Endothelial cell of umbilical vein (primary cell): ENCODE measurements at regions not wholly inside any gene's neighbourhood (a gene's known extent, or its start where the extent isn't known, plus 50 kb on each side); places are given as distances from the start of the nearest gene placed in this dataset.
A peak's percentile ranks its signal among the peaks of the same experiment; 100 is the strongest.

Experiments used
- BruUV-seq: library from RNA; stranded (reverse); fragments of 400-500 nt; replicated peaks from 2 replicates; lab custom pipeline; 2021; lab: Mats Ljungman, UMichigan
- CTCF ChIA-PET: fragments of 300-600, 350-600 bp; sonication (Branson Sonifier 250); formaldehyde crosslinking; loops from one replicate; lab custom pipeline; 2021; ENCODE audit warnings: antibody characterized with exemption, inconsistent platforms; lab: Charles Lee
- POLR2A ChIA-PET: fragments of 300-600, 350-600 bp; sonication (Branson Sonifier 250); formaldehyde crosslinking; loops from one replicate; lab custom pipeline; 2021; ENCODE audit warnings: antibody characterized with exemption, inconsistent platforms; lab: Charles Lee
- DNase-seq: peaks from one replicate; pipeline ENCODE4 v3.0.0-alpha.2; 2011; ENCODE audit warnings: low read depth, low spot score
- FAIRE-seq: peaks from 2 replicates; lab custom pipeline; 2011; peaks lifted over from hg19 to GRCh38; lab: Jason Lieb, UNC
- H2AFZ ChIP-seq: 2 replicates; pipeline ENCODE4 v1.6.0; 2012; ENCODE audit warnings: low read depth, low read length, control low read depth, inconsistent platforms
- H3K27ac ChIP-seq: 2 replicates; pipeline ENCODE4 v1.5.1; 2011; ENCODE audit warnings: low read depth, mild to moderate bottlenecking, control low read depth, low read length, moderate library complexity; ENCODE audit not compliant: insufficient read depth
- H3K27me3 ChIP-seq, 2 experiments: 2 replicates each; pipeline versions ENCODE4 v1.6.0 to v1.6.1; 2011; ENCODE audit warnings: low read length in 2 of 2, mixed read lengths in 1 of 2; ENCODE audit not compliant: control insufficient read depth in 2 of 2, insufficient read depth in 2 of 2
- H3K36me3 ChIP-seq, 2 experiments: 2 replicates in 1 of 2; 3 replicates in 1 of 2; pipeline ENCODE4 v1.5.1; 2011; ENCODE audit warnings: low read length in 2 of 2, mild to moderate bottlenecking in 1 of 2, moderate library complexity in 1 of 2; ENCODE audit not compliant: control insufficient read depth in 2 of 2, insufficient read depth in 2 of 2; ENCODE audit errors: extremely low read depth in 1 of 2
- H3K4me1 ChIP-seq: 3 replicates; pipeline ENCODE4 v1.5.1; 2011; ENCODE audit warnings: mild to moderate bottlenecking, low read length; ENCODE audit not compliant: control insufficient read depth, insufficient read depth; ENCODE audit errors: extremely low read depth
- H3K4me2 ChIP-seq: 2 replicates; pipeline ENCODE4 v1.6.1; 2011; ENCODE audit warnings: low read length, control low read depth, mixed read lengths; ENCODE audit not compliant: insufficient read depth
- H3K4me3 ChIP-seq, 3 experiments: fragments of 200-600 bp in 1 of 3; sonication (generic), shearing (Covaris generic) in 1 of 3; replicated peaks in 1 of 3; 2 replicates each; pipeline ENCODE4 v1.5.1; 2011 to 2016; ENCODE audit warnings: control low read depth in 3 of 3, low read length in 3 of 3, mild to moderate bottlenecking in 2 of 3, inconsistent platforms in 1 of 3, low read depth in 1 of 3, moderate library complexity in 1 of 3; ENCODE audit not compliant: insufficient read depth in 1 of 3
- H3K79me2 ChIP-seq: 2 replicates; pipeline ENCODE4 v1.6.0; 2012; ENCODE audit warnings: low read length, inconsistent platforms; ENCODE audit not compliant: control insufficient read depth, insufficient read depth
- H3K9ac ChIP-seq: replicated peaks from 2 replicates; pipeline ENCODE3; 2011; ENCODE audit warnings: low read length, control low read depth; ENCODE audit not compliant: insufficient read depth; ENCODE audit errors: extremely low read depth
- H3K9me1 ChIP-seq: replicated peaks from 3 replicates; pipeline ENCODE4 v1.6.0; 2011; ENCODE audit warnings: mild to moderate bottlenecking, low read length; ENCODE audit not compliant: control insufficient read depth, insufficient read depth; ENCODE audit errors: extremely low read depth
- H3K9me3 ChIP-seq: replicated peaks from 2 replicates; pipeline ENCODE4 v1.5.1; 2012; ENCODE audit warnings: low read length, inconsistent platforms; ENCODE audit not compliant: control insufficient read depth, insufficient read depth
- H4K20me1 ChIP-seq: replicated peaks from 2 replicates; pipeline ENCODE3; 2011; ENCODE audit warnings: mild to moderate bottlenecking, low read length; ENCODE audit not compliant: control insufficient read depth, insufficient read depth; ENCODE audit errors: extremely low read depth
- MYC ChIP-seq: IDR thresholded peaks from one replicate; pipeline ENCODE4 v1.6.1; 2011; ENCODE audit warnings: mild to moderate bottlenecking, low read depth, low read length
- POLR2AphosphoS5 ChIP-seq: IDR thresholded peaks from 2 replicates; pipeline ENCODE4 v1.6.1; 2012; ENCODE audit warnings: low read depth, mild to moderate bottlenecking, control low read depth, low read length, moderate library complexity; ENCODE audit not compliant: insufficient read depth
- dilution Hi-C: fragments of 300-500 bp; cut with MboI; formaldehyde crosslinking; loops from one replicate; pipeline ENCODE4 v1.15.0; 2019; ENCODE audit warnings: low sequenced_read_pairs; ENCODE audit not compliant: extremely low pct_ligation_motif_present
- intact Hi-C: fragments of 100-400 bp; cut with micrococcal nuclease; formaldehyde crosslinking; loops from one replicate; pipeline ENCODE4 v1.10.0; 2022

- no peak overlapping the region for H3K4me3 ChIP-seq
- no peaks in the 10 kb centered on the region for H3K79me2 ChIP-seq
- no TSS peak for BruUV-seq
- no peaks in the 10 kb centered on the region for H3K4me1 ChIP-seq
- intact Hi-C loops, result no loop called here
- DNase-seq (no peak), FAIRE-seq (no peak)
- H2AFZ ChIP-seq, result no peak overlapping the region
- H3K4me2 ChIP-seq, result no peak overlapping the region
- no peaks in the 10 kb centered on the region for H3K36me3 ChIP-seq
- no peak for TF ChIP-seq POLR2AphosphoS5
- H3K9ac ChIP-seq, result no peak overlapping the region
- no peak overlapping the region for H3K27ac ChIP-seq
- no peaks in the 10 kb centered on the region for H3K9me1 ChIP-seq
- ChIA-PET POLR2A (no interaction called here), CTCF (no interaction called here)
- no peaks in the 10 kb centered on the region for H3K27me3 ChIP-seq
- no peaks in the 10 kb centered on the region for H3K9me3 ChIP-seq
- dilution Hi-C loops, result no loop called here
- H4K20me1 ChIP-seq, result no peaks in the 10 kb centered on the region
Observed at GRCh38 chr21:14901482-14901958, 163.3 kb downstream of the NRIP1 start.

DNA sequence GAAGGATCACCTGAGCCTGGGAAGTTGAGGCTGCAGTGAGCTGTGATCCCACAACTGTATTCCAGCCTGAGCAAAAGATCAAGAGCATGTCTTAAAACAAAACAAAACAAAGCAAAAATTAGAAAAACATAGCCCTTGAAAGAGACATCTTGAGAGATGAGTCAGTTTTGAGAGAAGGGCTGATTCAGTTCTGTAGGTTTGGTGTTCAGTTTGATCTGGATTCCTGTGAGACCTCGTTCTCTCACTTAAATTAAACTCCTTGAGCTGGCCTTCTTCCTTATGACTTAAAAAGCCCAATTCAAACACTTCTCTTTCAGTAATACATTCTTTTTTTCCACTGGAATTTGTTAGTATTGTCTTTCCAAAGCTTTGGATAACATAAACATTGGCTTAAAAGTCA is 164.2 kb downstream of the NRIP1 start:
- Histone ChIP-seq H3K9me3 (no peaks in the 10 kb centered on the region), H3K4me1 (no peaks in the 10 kb centered on the region), H3K4me2 (no peak overlapping the region), H3K9ac (no peak overlapping the region), H3K4me3 (no peak overlapping the region), H3K79me2 (no peaks in the 10 kb centered on the region), H3K9me1 (no peaks in the 10 kb centered on the region), H4K20me1 (no peaks in the 10 kb centered on the region), H3K27ac (no peak overlapping the region), H3K36me3 (no peaks in the 10 kb centered on the region), H3K27me3 (no peaks in the 10 kb centered on the region), H2AFZ (peak overlapping the region; percentile 68)
- DNase-seq (no peak), FAIRE-seq (no peak)
- TF ChIP-seq MYC (no peak), POLR2AphosphoS5 (no peak)
- ChIA-PET POLR2A (no interaction called here), CTCF (no interaction called here)
- dilution Hi-C loops, result no loop called here
- BruUV-seq, result no TSS peak
- intact Hi-C loops, result no loop called here
